GM10248 (cell line): ENCODE measurements at regions not wholly inside any gene's neighbourhood (a gene's known extent, or its start where the extent isn't known, plus 50 kb on each side); places are given as distances from the start of the nearest gene placed in this dataset.
"Not testable (repeated sequence)": the region's sequence is repeated elsewhere in the genome, so short reads cannot be mapped to it uniquely, and the experiment has no call there.

Source experiments
- CTCF ChIA-PET: fragments of 300-600 bp; sonication (Branson Sonifier 250); formaldehyde crosslinking; extraction: SDS; loops from one replicate; lab custom pipeline; 2021; ENCODE audit warnings: antibody characterized with exemption; lab: Yijun Ruan, JAX
- POLR2A ChIA-PET: fragments of 350-650 bp; sonication (Branson Sonifier 250); formaldehyde crosslinking; extraction: SDS; loops from one replicate; lab custom pipeline; 2020; ENCODE audit warnings: antibody characterized with exemption; lab: Yijun Ruan, JAX
- DNase-seq: peaks from one replicate; pipeline ENCODE4 v3.0.0; 2012; ENCODE audit errors: extremely low spot score
- TF ChIP-seq, protein P1 (sequence below): IDR thresholded peaks from 2 replicates; pipeline ENCODE4 v1.5.1; 2012; ENCODE audit warnings: mild to moderate bottlenecking, low read depth; ENCODE audit errors: extremely low read depth, missing control alignments, control extremely low read depth

DNA sequence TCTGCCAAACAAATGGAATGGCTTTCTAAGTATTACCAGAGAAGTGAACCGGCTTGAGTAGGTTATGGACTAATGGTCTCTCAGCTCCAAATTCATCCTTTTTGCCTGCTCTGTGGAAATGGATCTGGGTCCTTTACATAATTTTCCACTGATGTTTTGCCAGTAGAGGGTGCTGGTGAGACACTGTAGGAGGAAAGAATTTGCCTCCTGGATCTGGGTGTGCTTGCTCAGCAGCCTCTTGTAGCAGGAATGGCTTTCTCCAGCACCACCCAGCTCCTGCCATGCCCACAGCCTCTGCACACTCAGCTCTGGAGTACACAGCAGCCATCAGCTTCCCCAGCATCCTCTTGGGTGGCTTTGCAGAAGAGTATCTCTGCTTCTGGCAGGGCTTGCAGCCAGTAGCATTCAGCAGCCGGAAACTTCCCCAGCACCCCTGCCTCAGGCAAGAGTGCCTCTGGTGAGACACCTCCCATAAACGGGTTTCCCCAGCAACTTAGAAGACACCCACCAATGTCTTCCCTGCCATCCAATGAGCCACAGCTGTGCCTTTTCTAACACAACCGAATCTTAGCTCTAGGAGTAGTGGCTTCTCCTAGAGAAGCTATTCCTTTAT, 235.0 kb upstream of the PLPP4 start:
- peak; percentile 50 for DNase-seq
- CTCF ChIA-PET = interaction anchor here (0.7 to 2.3 kb wide), 7 partner anchors 13 to 282 kb away, joined by 3 to 15 read pairs (median 6); no protein-coding TSS in a partner anchor
- POLR2A ChIA-PET = no interaction called here

DNA sequence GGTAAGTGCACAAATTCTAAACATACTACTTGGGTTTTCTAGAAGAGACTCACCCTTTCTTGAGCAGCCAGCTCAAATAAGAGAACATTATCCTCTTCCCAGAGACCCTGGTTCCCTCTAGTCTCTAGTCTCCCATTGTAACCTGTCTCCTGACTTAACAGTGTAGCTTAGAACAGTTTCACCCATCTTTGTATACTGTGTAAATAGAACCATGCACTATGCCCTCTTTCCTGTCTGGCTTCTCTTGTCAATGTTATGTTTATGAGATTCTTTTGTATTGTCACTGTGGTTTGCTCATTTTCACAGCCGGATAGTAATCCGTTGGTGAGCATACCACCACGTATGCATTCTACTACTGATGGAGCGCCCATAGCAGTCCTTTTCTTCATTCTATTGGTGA, 227.4 kb upstream of the PLPP4 start:
- ChIA-PET CTCF (no interaction called here), POLR2A (no interaction called here)
- DNase-seq = no peak
- TF ChIP-seq, protein P1, sequence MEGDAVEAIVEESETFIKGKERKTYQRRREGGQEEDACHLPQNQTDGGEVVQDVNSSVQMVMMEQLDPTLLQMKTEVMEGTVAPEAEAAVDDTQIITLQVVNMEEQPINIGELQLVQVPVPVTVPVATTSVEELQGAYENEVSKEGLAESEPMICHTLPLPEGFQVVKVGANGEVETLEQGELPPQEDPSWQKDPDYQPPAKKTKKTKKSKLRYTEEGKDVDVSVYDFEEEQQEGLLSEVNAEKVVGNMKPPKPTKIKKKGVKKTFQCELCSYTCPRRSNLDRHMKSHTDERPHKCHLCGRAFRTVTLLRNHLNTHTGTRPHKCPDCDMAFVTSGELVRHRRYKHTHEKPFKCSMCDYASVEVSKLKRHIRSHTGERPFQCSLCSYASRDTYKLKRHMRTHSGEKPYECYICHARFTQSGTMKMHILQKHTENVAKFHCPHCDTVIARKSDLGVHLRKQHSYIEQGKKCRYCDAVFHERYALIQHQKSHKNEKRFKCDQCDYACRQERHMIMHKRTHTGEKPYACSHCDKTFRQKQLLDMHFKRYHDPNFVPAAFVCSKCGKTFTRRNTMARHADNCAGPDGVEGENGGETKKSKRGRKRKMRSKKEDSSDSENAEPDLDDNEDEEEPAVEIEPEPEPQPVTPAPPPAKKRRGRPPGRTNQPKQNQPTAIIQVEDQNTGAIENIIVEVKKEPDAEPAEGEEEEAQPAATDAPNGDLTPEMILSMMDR = no peak

More for the DNA sequence above, 235.0 kb upstream of the PLPP4 start:
- TF ChIP-seq, protein P1 = peak; percentile 63

DNA sequence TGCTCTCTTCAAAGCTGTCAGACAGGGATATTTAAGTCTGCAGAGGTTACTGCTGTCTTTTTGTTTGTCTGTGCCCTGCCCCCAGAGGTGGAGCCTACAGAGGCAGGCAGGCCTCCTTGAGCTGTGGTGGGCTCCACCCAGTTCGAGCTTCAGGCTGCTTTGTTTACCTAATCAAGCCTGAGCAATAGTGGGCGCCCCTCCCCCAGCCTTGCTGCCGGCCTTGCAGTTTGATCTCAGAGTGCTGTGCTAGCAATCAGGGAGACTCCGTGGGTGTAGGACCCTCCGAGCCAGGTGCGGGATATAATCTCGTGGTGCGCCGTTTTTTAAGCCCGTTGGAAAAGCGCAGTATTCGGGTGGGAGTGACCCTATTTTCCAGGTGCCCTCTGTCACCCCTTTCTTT, 217.3 kb upstream of the PLPP4 start:
- DNase-seq, POLR2A ChIA-PET, CTCF ChIA-PET: not testable (repeated sequence)

DNA sequence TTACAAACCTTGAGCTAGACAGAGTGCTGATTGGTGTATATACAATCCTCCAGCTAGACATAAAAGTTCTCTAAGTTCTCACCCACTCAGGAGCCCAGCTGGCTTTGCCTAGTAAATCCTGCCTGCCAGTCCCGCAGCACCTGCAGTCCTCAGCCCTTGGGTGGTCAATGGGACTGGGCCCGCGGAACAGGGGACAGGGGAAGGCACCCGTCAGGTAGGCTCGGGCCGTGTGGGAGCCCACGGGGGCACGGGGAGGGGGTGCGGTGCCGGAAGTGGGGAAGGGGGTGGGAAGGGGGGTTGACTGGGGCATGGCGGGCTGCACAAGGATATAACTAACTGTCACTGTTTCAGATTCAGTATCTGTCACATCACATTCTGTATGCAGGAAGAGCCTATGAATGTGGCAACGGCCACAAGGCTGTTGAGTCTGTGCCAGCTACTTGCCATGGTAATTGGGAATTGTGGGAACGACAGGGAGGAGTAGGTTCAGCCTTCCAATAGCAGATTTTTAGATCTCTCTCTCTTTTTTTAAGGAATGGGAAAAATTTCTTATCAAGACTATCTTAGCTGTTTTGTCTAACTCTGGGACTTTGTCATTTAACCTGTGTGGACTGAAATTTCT, 205.1 kb upstream of the PLPP4 start:
- TF ChIP-seq, protein P1 = no peak
- ChIA-PET POLR2A (no interaction called here), CTCF (interaction anchor here (1.2 to 2.5 kb wide), 3 partner anchors 13 to 41 kb away, joined by 3 to 8 read pairs (median 6); no protein-coding TSS in a partner anchor)
- no peak for DNase-seq

DNA sequence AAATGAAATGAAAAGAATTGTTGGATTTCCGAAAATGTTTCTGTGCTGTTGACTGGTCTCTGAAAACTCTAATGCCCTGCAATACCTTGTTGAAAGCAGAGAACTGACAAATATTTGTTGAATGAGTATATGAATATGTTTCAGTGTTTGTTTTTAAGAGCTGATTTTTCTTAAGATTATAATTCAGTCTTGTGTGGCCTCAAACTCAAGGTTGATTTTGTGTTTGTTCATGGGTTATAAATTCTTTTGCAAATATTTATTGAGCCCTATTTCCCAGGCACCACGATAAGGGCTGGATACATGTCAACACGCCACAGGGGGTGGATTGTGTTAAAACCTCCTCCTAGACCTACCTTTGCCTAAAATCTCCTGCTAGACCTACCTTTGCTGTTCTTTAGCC, 203.9 kb upstream of the PLPP4 start:
- TF ChIP-seq, protein P1 = no peak
- CTCF ChIA-PET = no interaction called here
- no peak for DNase-seq
- POLR2A ChIA-PET = no interaction called here

DNA sequence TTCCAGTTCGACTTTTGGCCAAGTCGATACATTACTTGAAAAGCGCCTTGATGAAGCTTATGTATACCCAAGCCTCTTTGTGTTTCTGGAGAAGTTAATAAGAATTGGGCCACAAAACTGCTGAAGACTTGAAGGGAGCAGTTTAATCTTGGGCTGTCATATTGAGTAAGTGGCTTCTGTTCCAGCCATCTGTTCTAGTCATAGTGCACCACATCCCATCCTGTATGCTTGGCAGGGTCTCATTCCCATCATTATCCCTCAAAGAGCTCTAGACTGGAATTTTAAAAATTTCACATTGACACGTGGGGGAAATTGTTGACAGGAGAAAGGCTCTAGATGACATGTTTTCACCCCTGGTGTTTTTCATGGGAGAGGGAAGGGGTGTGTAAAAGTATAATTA, 196.6 kb upstream of the PLPP4 start:
- ChIA-PET CTCF (no interaction called here), POLR2A (no interaction called here)
- no peak for DNase-seq
- TF ChIP-seq, protein P1 = no peak

DNA sequence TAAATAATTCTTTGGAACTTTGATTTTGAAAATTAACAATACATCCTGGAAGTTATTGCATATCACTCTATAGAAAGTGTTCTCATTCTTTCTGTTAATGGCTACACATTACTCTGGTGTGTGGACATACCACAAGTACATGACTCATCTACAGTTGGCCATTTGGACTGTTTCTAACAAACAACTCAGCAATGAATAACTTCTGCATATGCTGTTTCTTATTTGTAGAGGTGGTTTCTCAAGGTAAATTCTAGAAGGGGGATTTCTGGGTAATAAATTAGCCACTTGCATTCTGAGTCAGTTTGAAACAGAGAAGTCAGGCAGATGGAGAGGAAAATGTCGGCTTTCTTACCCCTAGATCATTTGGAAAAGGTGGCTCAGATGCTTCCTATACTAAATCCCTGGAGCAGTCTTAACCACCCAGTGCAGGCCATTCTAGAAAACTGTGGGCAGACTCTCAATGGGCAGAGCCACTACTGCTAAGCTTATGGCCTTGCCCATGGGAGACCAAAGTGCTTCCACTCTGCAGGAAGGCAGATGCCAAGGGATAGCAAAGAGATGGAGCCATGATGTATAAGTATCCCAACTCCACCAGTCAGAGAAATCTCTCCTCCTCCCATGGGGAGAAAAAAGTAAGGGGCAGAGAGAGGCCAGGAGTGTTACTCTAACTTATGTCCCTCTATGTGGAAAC, 194.0 kb upstream of the PLPP4 start:
- TF ChIP-seq, protein P1 = no peak
- POLR2A ChIA-PET = no interaction called here
- no peak for DNase-seq
- CTCF ChIA-PET = no interaction called here
